Suppressor macrophage treated with lipopolysaccharide for 4 hours (primary cell): ENCODE measurements at regions not wholly inside any gene's neighbourhood (a gene's known extent, or its start where the extent isn't known, plus 50 kb on each side); places are given as distances from the start of the nearest gene placed in this dataset.
"Not testable (repeated sequence)": the region's sequence is repeated elsewhere in the genome, so short reads cannot be mapped to it uniquely, and the experiment has no call there.

Source experiments
- DNase-seq: peaks from one replicate; pipeline ENCODE4 v3.0.0-alpha.2; 2020

GRCh38 chr13:42400188-42400833 is 128.4 kb downstream of the AKAP11 start:
- no peak for DNase-seq

DNA sequence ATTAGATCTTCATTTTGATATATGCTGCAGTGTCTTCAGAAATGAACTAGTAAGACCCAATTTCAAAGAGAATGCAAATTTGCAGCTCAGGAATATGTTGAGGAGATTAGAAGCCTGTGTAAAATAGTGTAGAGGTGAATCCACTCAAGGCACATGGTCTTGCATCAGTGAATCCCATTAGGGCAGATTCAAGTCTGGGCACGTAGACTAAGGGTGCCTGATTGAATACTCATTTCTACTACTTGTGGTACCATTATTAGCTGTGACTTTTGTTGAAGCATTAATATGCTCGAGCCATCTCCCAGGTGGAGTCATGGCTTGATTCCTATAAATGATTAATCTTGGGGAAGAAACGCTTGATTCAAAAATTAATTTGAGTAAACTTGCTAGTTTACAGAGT is 129.4 kb downstream of the AKAP11 start:
- no peak for DNase-seq

- no peak for DNase-seq
These were observed 133.9 kb downstream of the AKAP11 start for GRCh38 chr13:42405665-42406390.

DNA sequence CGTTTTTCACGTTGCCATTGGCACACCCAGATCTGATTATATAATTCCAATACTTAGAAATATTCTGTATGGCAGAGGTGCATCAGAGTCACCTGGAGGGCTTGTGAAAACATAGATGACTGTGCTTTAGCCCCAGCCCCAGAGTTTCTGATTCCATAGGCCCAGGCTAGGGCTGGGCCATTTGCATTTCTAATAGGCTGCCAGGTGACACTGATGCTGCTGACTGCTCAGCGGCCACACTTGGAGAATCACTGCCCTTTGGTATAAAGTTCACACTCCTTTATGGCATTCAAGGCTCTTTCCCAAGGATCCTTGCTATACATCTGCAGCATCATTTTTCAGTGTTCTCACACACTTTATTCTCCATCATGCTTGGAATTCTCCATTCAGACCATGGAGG is 137.1 kb downstream of the AKAP11 start:
- DNase-seq, result no peak

GRCh38 chr13:42409551-42409950 is 137.6 kb downstream of the AKAP11 start:
- DNase-seq, result no peak

DNA sequence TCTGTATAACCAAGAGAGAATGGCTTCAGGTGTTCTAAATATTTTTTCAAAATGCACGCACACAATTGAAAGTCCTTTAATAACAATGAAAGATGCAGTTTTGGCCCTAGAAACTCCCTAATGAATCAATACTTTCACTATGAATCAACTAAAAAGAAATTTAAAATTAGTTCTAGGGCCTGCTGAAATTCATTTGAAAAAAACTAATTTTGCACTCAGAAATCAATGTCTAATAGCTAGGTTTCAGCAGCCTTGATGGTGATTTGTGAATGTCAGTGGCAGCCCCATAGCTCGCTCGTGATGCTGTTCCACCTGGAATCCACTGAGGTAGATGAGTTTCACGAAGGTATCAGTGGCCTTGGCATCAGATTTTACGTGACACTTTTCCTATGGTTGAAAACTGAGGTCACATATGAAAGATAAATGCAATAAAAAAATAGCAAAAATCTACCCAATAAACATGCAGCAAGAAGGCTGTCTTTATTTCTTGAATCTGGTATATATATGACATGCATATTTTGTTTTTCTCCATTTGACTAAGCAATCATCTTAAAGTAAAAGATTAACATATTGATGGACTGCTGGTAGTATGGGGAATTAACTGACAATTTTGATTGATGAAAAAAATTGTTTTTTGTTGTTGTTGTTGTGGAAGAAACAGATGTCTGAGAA is 141.0 kb downstream of the AKAP11 start:
- no peak for DNase-seq

GRCh38 chr13:42413484-42413815 is 141.5 kb downstream of the AKAP11 start:
- DNase-seq, result no peak

GRCh38 chr13:42417626-42418025 is 145.7 kb downstream of the AKAP11 start:
- DNase-seq, result no peak

GRCh38 chr13:42418184-42418583 is 146.2 kb downstream of the AKAP11 start:
- DNase-seq, result no peak

- no peak for DNase-seq
These were observed 148.4 kb downstream of the AKAP11 start for GRCh38 chr13:42420304-42420703.

DNA sequence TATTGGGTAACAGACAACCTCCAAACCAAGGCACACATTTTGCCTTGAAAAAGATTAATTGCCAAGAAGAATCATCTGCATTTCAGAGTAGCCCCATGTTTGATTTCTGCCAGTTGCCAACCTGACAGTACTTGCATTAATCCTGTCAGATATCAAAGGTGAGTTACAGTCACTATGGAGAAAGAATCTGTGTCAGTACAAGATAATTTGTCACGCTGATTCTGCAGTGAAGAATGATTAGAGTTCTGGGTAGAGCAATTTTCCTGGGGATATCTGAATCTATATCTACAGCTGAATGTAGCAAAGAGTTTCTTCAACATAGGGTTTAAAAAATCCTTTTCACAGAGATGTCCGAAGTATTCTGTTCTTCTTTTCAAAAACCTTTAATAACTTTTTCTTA is 150.7 kb downstream of the AKAP11 start:
- DNase-seq, result no peak

DNA sequence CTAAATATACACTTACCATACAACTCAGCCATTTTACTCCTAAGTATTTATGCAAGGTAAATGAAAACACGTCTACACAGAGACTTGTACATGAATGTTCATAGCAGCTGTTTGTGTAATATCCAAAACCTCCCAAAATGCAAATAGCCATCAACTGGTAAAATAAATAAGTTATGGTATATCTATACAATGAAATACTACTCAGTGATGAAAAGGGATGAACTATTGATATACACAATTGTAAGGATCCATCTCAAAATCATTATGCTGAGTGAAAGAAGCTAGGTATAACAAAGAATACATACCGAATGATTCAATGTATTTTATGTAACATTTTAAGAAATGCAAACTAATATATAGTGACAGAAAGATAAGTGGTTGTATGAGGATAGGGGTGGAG is 149.8 kb upstream of the TNFSF11 start:
- no peak for DNase-seq

DNA sequence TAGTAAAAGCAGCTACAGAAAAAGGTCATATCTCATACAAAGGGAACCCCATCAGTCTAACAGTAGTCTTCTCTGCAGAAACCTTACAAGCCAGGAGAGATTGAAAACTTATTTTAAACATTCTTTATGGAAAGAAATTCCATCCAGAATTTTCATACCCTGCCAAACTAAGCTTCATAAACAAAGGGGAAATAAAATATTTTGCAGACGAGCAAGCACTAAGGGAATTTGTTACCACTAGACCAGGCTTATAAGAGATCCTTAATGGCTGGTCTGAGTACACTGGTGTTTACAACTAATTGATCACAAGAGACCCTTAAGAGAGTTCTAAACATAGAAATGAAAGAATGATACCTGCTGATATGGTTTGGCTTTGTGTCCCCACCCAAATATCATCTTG is 128.6 kb upstream of the TNFSF11 start:
- DNase-seq, result no peak

DNA sequence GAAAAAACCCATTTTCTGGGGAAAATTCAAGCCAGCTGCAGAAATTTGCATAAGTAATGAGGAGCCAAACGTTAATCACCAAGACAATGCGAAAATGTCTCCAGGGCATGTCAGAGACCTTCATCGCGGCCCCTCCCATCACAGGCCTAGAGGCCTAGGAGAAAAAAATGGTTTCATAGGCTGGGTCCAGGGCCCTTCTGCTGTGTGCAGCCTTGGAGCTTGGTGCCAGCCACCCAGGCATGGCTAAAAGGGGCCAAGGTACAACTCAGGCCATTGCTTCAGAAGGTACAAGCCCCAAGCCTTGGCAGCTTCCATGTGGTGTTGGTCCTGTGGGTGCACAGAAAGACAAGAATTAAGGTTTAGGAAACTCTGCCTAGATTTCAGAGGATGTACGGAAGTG is 127.4 kb upstream of the TNFSF11 start:
- DNase-seq, result not testable (repeated sequence)

DNA sequence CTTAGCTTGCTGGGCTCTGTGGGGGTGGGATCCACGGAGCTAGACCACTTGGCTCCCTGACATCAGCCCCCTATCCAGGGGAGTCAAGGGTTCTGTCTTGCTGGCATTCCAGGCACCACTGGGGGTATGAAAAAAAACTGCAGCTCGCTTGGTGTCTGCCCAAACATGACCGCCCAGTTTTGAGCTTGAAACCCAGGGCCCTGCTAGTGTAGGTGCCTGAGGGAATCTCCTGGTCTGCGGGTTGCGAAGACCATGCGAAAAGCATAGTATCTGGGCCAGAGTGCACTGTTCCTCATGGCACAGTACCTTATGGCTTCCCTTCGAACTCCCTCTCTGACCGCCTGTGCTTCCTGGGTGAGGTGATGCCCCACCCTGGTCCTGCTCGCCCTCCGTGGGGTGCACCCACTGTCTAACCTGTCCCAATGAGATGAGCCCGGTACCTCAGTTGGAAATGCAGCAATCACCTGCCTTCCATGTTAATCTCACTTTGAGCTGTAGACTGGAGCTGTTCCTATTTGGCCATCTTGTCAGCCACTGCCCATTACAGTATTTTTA is 120.8 kb upstream of the TNFSF11 start:
- DNase-seq, result no peak

- DNase-seq, result no peak
These were observed 119.2 kb upstream of the TNFSF11 start for GRCh38 chr13:42454749-42455148.

DNA sequence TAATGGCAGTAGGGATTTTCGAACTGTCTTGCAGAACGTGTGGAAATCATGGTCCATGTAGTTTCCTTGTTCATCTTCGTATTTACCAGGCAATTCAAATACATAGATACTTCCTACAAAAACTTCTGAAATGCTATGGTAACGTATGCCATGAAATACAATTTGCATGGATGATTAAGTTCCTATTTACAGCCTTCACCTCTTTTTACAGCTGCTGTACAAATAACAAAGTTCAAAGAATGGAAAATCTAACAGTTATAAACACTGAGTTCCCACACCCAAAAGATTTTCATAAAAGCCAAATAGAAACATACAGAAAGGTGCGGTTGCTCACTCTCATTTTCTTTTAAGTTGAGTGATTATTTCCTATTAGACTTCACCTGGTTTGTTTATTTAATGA is 115.8 kb upstream of the TNFSF11 start:
- no peak for DNase-seq

DNA sequence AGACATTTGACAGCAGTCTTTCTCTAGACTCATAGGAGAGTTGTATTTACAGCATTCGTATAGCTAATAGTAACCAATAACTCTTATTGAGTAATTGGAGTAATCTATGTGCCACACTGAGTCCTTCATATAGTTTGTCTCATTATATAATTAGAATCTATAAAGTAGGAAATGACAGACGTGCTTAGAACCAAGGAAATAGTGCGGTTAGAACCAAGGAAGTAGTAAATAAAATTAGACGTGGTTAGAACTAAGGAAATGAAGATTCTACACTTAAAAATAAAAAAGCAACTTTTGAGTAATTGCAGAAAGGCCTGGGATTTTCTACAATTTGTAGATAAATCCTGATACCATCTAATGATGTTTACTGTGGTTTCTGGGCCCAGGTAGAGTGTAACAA is 107.8 kb upstream of the TNFSF11 start:
- no peak for DNase-seq

- DNase-seq, result no peak
These were observed 107.3 kb upstream of the TNFSF11 start for GRCh38 chr13:42466609-42467008.

DNA sequence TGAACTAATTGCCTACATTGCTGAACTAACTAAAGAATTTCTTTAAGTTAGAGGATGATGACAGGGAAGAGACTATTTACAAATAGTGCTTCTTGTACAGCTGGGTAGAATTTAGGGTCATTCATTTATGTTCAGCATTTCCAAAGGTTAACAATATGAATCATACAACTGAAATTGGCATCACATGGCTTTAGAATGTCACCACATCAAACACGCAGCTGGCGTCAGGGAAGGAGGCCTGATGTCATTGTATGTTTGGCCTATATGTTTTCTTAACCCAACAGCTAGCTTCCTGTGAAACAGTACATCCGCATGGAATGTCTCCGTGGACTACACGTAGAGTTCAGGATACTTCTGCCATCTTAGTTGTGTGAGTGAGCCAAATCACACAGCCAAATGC is 99.0 kb upstream of the TNFSF11 start:
- DNase-seq, result peak; percentile 6

DNA sequence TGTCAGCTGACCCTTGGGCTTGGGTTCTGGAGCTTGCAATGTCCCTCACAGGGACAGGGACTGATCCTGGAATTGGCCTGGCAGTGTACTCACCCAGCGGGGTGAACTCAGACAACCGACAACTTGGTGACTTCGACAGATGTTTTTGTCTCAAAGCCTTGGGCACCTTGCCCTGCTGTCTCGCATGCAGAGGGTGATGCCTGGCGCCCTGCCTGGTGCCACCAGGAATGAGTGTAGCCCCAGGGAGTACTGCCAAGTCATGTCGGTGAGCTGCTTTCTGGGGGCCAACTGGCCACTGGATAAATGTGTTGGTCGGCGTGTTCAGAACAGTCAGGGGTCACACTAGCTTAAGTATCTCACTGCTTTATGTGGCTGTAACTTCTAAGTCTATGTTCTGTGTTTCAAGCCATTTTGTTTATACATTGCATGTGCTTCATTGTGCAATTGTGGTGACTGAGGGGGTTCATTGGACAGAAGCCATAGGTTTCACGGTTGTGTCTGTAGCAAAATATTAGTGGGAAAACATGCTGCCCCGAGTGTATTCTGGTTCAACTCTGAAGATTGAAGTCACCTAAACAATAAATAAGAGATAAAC is 96.3 kb upstream of the TNFSF11 start:
- no peak for DNase-seq

- DNase-seq, result no peak
These were observed 95.3 kb upstream of the TNFSF11 start for GRCh38 chr13:42478531-42479156.

- no peak for DNase-seq
These were observed 89.6 kb upstream of the TNFSF11 start for GRCh38 chr13:42484386-42484785.
